T-cell (primary cell): ENCODE measurements at regions not wholly inside any gene's neighbourhood (a gene's known extent, or its start where the extent isn't known, plus 50 kb on each side); places are given as distances from the start of the nearest gene placed in this dataset.

Experiments used
- ATAC-seq, 4 experiments: fragments of 200-7000 bp in 3 of 4; fragments of 150-1000 bp in 1 of 4; cut with Tn5 transposase; replicated peaks in 1 of 4; 1 replicate in 3 of 4; 2 replicates in 1 of 4; pipeline ENCODE4 v1.10.0; 2021; ENCODE audit warnings: moderate library complexity in 3 of 4, mild to moderate bottlenecking in 2 of 4, moderate number of reproducible peaks in 1 of 4
- CTCF ChIA-PET, 2 donors: fragments of 300-600 bp; sonication (Branson Sonifier 250); formaldehyde crosslinking; loops; one replicate each; lab custom pipeline; 2022; ENCODE audit warnings: antibody characterized with exemption in 2 of 2; lab: Charles Lee
- POLR2A ChIA-PET, 2 donors: fragments of 300-600 bp; sonication (Branson Sonifier 250); formaldehyde crosslinking; loops; one replicate each; lab custom pipeline; 2022; ENCODE audit warnings: antibody characterized with exemption in 2 of 2; lab: Charles Lee
- DNase-seq, 35 experiments: peaks; one replicate each; pipeline versions ENCODE4 v3.0.0 to v3.0.0-alpha.2; 2013 to 2023
- H3K27ac ChIP-seq: one replicate; pipeline ENCODE4 v1.5.1; 2013; ENCODE audit warnings: low read length
- H3K27me3 ChIP-seq, 2 experiments: replicated peaks in 1 of 2; 1 replicate in 1 of 2; 2 replicates in 1 of 2; pipeline versions ENCODE4 v1.6.1 to v1.7.0; 2013; ENCODE audit warnings: low read length in 1 of 2, mixed read lengths in 1 of 2; ENCODE audit not compliant: control insufficient read depth in 2 of 2, insufficient read depth in 2 of 2; ENCODE audit errors: extremely low read depth in 1 of 2
- H3K36me3 ChIP-seq, 2 donors: 1 replicate in 1 of 2; 2 replicates in 1 of 2; pipeline versions ENCODE4 v1.6.1 to v1.7.0; 2013; ENCODE audit warnings: low read length in 1 of 2; ENCODE audit not compliant: control insufficient read depth in 2 of 2, insufficient read depth in 1 of 2; ENCODE audit errors: extremely low read depth in 1 of 2
- H3K4me1 ChIP-seq, 2 experiments: 1 replicate in 1 of 2; 2 replicates in 1 of 2; pipeline versions ENCODE4 v1.6.1 to v1.7.0; 2013; ENCODE audit warnings: low read length in 2 of 2, mixed read lengths in 1 of 2; ENCODE audit not compliant: insufficient read depth in 2 of 2, control insufficient read depth in 1 of 2; ENCODE audit errors: extremely low read depth in 1 of 2
- H3K4me3 ChIP-seq, 2 donors: 1 replicate in 1 of 2; 2 replicates in 1 of 2; pipeline versions ENCODE4 v1.5.1 to v1.7.0; 2013; ENCODE audit warnings: mild to moderate bottlenecking in 2 of 2, low read length in 1 of 2, moderate library complexity in 1 of 2; ENCODE audit not compliant: control insufficient read depth in 1 of 2; ENCODE audit errors: extremely low read depth in 1 of 2
- H3K9me3 ChIP-seq: 2 replicates; pipeline ENCODE4 v1.7.0; 2013
- H3K27ac Mint-ChIP-seq, 2 donors: one replicate each; pipeline ENCODE4 v1.8.0; 2020 to 2021; ENCODE audit warnings: mild to moderate bottlenecking in 2 of 2, mixed read lengths in 2 of 2
- H3K27me3 Mint-ChIP-seq, 2 donors: one replicate each; pipeline ENCODE4 v1.8.0; 2021 to 2022; ENCODE audit warnings: mixed read lengths in 2 of 2
- H3K36me3 Mint-ChIP-seq: one replicate; pipeline ENCODE4 v1.8.0; 2021; ENCODE audit warnings: mixed read lengths
- H3K4me1 Mint-ChIP-seq, 3 donors: one replicate each; pipeline ENCODE4 v1.8.0; 2020 to 2022; ENCODE audit warnings: mixed read lengths in 3 of 3, mild to moderate bottlenecking in 1 of 3
- H3K4me3 Mint-ChIP-seq, 3 donors: one replicate each; pipeline ENCODE4 v1.8.0; 2020 to 2022; ENCODE audit warnings: mild to moderate bottlenecking in 3 of 3, mixed read lengths in 3 of 3, moderate library complexity in 3 of 3
- H3K9me3 Mint-ChIP-seq, 3 donors: one replicate each; pipeline ENCODE4 v1.8.0; 2020 to 2022; ENCODE audit warnings: mixed read lengths in 3 of 3
- WGBS: methylation state at CpG from one replicate; pipeline ENCODE4 v1.1.5; 2013; ENCODE audit warnings: missing lambda C conversion rate; ENCODE audit not compliant: insufficient coverage; 5-methylcytosine and 5-hydroxymethylcytosine counted together

DNA sequence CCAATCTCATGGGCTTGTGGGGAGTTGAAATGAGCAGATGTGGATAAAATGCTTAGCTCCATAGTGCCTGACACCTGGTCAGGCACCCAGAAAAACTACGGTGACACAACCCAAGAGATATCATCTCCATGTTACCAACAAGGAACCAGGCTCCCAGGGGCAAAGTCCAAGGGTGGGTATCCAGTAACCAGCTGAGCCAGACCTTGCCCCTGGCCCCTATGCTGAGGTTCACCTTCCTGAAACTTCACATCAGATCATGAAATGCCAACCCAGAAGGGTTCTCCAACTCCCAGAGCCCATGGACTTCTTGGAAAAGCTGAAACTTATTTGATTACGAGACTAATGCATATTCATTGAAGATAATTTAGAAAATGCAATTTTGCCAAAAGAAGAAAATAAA lies 141.8 kb upstream of the KCNG1 start:
- no peak overlapping the region for H3K27ac Mint-ChIP-seq
- peaks cover 40 to 48% of the 10 kb centered on the region in 2 donors for H3K27me3 Mint-ChIP-seq
- H3K27me3 ChIP-seq, result peaks cover 0 to 26% of the 10 kb centered on the region in 2 experiments
- H3K4me3 Mint-ChIP-seq, result no peak overlapping the region
- H3K4me3 ChIP-seq, result no peak overlapping the region
- no peak for DNase-seq
- H3K36me3 ChIP-seq, result no peaks in the 10 kb centered on the region
- no peak overlapping the region for H3K27ac ChIP-seq
- no peaks in the 10 kb centered on the region for H3K36me3 Mint-ChIP-seq
- ChIA-PET POLR2A (no interaction called here), CTCF (no interaction called here)
- no peaks in the 10 kb centered on the region for H3K9me3 Mint-ChIP-seq
- H3K4me1 ChIP-seq, result no peaks in the 10 kb centered on the region
- H3K4me1 Mint-ChIP-seq, result no peaks in the 10 kb centered on the region
- 80% methylated on average over 1 of the region's 2 CpGs for WGBS
- H3K9me3 ChIP-seq, result no peaks in the 10 kb centered on the region
- ATAC-seq, result no peak

DNA sequence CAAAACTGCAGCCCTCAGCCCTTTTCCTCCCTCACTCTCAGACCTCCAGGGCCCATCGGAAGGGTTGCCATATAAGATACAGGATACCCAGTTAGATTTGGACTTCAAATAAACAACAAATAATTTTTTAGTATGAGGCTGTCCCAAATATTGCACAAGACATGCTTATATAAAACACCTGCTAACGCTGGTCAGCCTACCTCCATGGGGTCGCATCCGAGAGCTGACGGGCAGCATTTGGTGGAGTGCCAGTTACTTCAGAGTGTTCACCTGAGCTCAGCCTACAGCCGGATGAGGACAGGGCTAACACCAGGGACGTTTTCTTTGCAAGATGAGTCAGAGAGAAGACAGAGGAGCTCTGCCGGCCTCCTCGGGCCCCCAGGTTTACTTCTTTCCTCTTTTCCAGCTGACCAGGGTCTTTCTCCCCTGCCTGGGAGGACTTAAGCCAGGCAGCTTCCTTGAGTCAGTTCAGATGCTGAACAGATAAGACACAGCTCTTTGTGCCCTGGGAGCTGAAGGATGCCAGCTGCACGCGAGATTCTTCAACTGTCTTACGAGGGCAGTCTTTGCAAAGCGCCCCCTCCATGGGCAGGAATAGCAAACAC lies 141.2 kb upstream of the KCNG1 start:
- H3K36me3 Mint-ChIP-seq, result no peaks in the 10 kb centered on the region
- ATAC-seq (no peak), DNase-seq (no peak)
- CTCF ChIA-PET, result no interaction called here
- no peak overlapping the region for H3K27ac Mint-ChIP-seq
- H3K4me3 Mint-ChIP-seq, result no peak overlapping the region
- peaks cover 33 to 45% of the 10 kb centered on the region in 2 donors for H3K27me3 Mint-ChIP-seq
- no peaks in the 10 kb centered on the region for H3K36me3 ChIP-seq
- H3K4me1 Mint-ChIP-seq, result no peaks in the 10 kb centered on the region
- H3K9me3 ChIP-seq, result no peaks in the 10 kb centered on the region
- H3K27ac ChIP-seq, result no peak overlapping the region
- WGBS, result 79% methylated on average over 9 of the region's 13 CpGs
- H3K4me1 ChIP-seq, result no peaks in the 10 kb centered on the region
- H3K4me3 ChIP-seq, result no peak overlapping the region
- POLR2A ChIA-PET, result no interaction called here
- no peaks in the 10 kb centered on the region for H3K9me3 Mint-ChIP-seq
- H3K27me3 ChIP-seq, result peaks cover 0 to 29% of the 10 kb centered on the region in 2 experiments

DNA sequence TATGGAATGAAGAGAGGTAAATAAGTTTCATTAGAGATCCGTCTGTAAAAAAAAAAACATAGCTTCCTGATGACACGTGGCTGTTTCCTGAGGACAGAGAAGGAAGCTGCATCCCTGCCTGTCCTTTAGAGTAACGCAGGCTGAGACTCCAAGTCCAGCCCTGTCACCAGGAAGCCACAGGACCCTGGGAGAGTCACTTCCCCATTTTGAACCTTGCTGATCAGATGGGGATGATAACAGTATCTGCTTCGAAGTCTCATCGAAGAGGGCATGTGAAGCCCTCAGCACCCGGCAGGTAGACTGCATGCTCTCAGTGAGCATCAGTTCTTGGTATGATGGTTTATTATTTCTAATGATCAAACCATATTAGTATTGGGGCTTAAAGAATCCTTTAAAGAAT lies 139.1 kb upstream of the KCNG1 start:
- CTCF ChIA-PET, result no interaction called here
- POLR2A ChIA-PET, result no interaction called here

DNA sequence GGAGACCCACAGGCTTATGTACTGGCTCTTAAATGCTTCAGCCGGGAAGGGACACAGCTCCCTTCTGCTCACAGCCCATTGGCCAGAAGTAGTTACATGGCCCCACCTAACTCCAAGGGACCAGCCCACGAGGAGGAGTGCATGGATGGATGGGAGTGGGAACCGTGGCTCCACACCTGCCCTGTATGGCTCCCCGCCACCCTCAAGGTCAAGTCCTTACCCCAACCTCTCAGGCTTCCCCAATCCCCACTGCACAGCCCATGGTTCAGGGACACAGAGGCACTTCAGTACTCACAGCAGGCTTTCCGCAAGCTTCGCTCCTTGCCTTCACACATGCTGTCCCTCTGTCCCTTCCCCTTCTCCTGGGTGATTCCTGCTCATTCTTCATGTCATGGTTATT lies 137.9 kb upstream of the KCNG1 start:
- Mint-ChIP-seq H3K27ac (no peak overlapping the region), H3K4me1 (peaks cover 0 to 3% (median 0%) of the 10 kb centered on the region in 3 donors), H3K36me3 (no peaks in the 10 kb centered on the region), H3K9me3 (peaks cover 0 to under 1% (median 0%) of the 10 kb centered on the region in 3 donors), H3K27me3 (peaks cover 40 to 66% of the 10 kb centered on the region in 2 donors), H3K4me3 (no peak overlapping the region)
- no peak overlapping the region for H3K27ac ChIP-seq
- 80% methylated on average over 1 of the region's 6 CpGs for WGBS
- H3K9me3 ChIP-seq, result no peaks in the 10 kb centered on the region
- H3K27me3 ChIP-seq, result peaks cover 2 to 34% of the 10 kb centered on the region in 2 experiments
- no peak overlapping the region for H3K4me3 ChIP-seq
- POLR2A ChIA-PET, result no interaction called here
- no peaks in the 10 kb centered on the region for H3K36me3 ChIP-seq
- ATAC-seq (no peak), DNase-seq (no peak)
- CTCF ChIA-PET, result no interaction called here
- no peaks in the 10 kb centered on the region for H3K4me1 ChIP-seq

More for the DNA sequence above, 139.1 kb upstream of the KCNG1 start:
- Histone ChIP-seq H3K36me3 (no peaks in the 10 kb centered on the region), H3K27ac (no peak overlapping the region), H3K4me3 (no peak overlapping the region), H3K27me3 (peaks cover 2 to 29% of the 10 kb centered on the region in 2 experiments), H3K4me1 (no peaks in the 10 kb centered on the region), H3K9me3 (no peaks in the 10 kb centered on the region)
- no peak overlapping the region for H3K4me3 Mint-ChIP-seq
- no peaks in the 10 kb centered on the region for H3K9me3 Mint-ChIP-seq
- no peak overlapping the region for H3K27ac Mint-ChIP-seq
- H3K4me1 Mint-ChIP-seq, result no peaks in the 10 kb centered on the region
- ATAC-seq (no peak), DNase-seq (no peak)
- 23% methylated on average over 4 of the region's 6 CpGs for WGBS
- no peaks in the 10 kb centered on the region for H3K36me3 Mint-ChIP-seq
- peaks cover 40 to 61% of the 10 kb centered on the region in 2 donors for H3K27me3 Mint-ChIP-seq

DNA sequence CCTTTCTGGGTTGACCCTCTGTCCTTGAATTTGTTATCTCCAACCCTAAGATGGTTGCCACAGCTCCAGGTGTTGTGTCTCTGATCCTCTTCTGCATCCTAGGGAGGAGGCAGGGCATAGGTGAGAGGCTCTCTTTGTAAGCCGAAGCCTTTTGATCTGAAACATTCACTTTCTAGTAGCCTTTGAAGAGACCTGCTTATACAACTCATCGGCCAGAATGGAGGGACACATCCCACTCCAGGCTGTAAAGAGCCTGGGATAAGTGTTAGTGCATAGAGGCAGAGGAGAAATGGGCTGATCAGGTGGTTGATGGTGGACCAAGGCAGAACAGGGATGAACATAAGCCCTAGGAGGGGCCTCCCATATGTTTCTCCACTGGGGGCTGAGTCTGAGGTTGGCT lies 137.1 kb upstream of the KCNG1 start:
- DNase-seq (no peak), ATAC-seq (no peak)
- ChIA-PET POLR2A (interaction anchor here in 1 of 2 donors (0.6 kb wide), 1 partner anchor 33 kb away, joined by 3 read pairs; no protein-coding TSS in a partner anchor), CTCF (no interaction called here)
- Mint-ChIP-seq H3K27ac (no peak overlapping the region), H3K4me3 (no peak overlapping the region), H3K4me1 (peaks cover 0 to 3% (median 0%) of the 10 kb centered on the region in 3 donors), H3K36me3 (no peaks in the 10 kb centered on the region), H3K9me3 (peaks cover 0 to 3% (median 0%) of the 10 kb centered on the region in 3 donors), H3K27me3 (peaks cover 43 to 73% of the 10 kb centered on the region in 2 donors)
- Histone ChIP-seq H3K36me3 (no peaks in the 10 kb centered on the region), H3K4me3 (no peak overlapping the region), H3K27me3 (peaks cover 2 to 37% of the 10 kb centered on the region in 2 experiments), H3K27ac (no peak overlapping the region), H3K4me1 (no peaks in the 10 kb centered on the region), H3K9me3 (no peaks in the 10 kb centered on the region)
- no CpG with 5 or more reads among the region's 2 CpGs for WGBS

DNA sequence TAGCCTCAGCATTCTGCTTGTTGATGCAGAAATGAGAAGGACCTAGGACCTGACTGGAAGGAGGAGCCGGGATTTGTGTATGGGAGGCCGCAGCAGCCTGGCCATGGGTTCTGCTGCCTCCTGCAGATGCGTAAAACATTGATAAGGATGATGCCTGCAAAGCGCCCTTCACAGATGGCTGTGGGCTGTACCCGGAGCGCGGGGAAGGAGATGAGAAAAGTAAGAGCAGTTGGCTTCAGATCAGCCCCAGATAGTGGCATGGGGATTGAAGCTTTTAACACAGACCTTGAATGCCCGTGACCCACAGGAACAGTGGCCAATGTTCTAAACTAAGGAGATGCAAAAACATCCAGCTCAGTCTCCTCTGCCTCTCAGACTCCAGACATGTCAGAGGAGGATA lies 136.4 kb upstream of the KCNG1 start:
- Histone ChIP-seq H3K9me3 (no peaks in the 10 kb centered on the region), H3K4me1 (no peaks in the 10 kb centered on the region), H3K36me3 (no peaks in the 10 kb centered on the region), H3K27ac (no peak overlapping the region), H3K27me3 (peaks cover 2 to 39% of the 10 kb centered on the region in 2 experiments), H3K4me3 (no peak overlapping the region)
- peaks cover 0 to 3% (median 0%) of the 10 kb centered on the region in 3 donors for H3K9me3 Mint-ChIP-seq
- no peak overlapping the region for H3K27ac Mint-ChIP-seq
- no peaks in the 10 kb centered on the region for H3K36me3 Mint-ChIP-seq
- no peak overlapping the region for H3K4me3 Mint-ChIP-seq
- CTCF ChIA-PET, result no interaction called here
- ATAC-seq (no peak), DNase-seq (no peak)
- 76% methylated on average over 2 of the region's 8 CpGs for WGBS
- POLR2A ChIA-PET, result interaction anchor here in 1 of 2 donors (0.6 kb wide), 1 partner anchor 33 kb away, joined by 3 read pairs; no protein-coding TSS in a partner anchor
- peaks cover 43 to 73% of the 10 kb centered on the region in 2 donors for H3K27me3 Mint-ChIP-seq
- H3K4me1 Mint-ChIP-seq, result peaks cover 0 to 3% (median 0%) of the 10 kb centered on the region in 3 donors
